HG02840 (cell line): ENCODE measurements at regions not wholly inside any gene's neighbourhood (a gene's known extent, or its start where the extent isn't known, plus 50 kb on each side); places are given as distances from the start of the nearest gene placed in this dataset.

ENCODE experiments used
- ATAC-seq: cut with Tn5 transposase; IDR thresholded peaks from one replicate; pipeline ENCODE4 v1.9.1; 2021; ENCODE audit warnings: mild to moderate bottlenecking, moderate library complexity, moderate number of reproducible peaks; ENCODE audit not compliant: unreplicated experiment, low FRiP score

- ATAC-seq = no peak
Observed at GRCh38 chr7:145016068-145016467, 180.2 kb upstream of the TPK1 start.

DNA sequence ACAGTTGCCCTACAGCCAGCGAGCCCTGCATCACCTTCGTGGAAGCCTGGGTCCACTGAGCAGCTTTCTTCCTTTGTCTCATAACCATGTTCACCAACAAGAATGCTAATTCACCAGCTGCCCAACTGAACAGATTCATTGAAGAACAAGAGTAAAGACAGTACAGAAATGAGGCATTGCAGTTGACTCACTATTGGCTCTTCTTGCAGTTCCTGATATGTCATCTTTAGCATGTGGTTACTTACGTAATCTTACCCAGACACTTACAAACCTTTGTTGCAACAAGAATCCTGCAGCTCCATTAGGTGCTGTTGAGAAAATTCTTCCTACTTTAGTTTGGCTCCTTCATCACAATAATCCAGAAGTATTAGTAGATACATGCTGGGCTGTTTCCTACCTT lies 174.0 kb upstream of the TPK1 start:
- ATAC-seq = no peak

GRCh38 chr7:145005601-145006000 lies 169.7 kb upstream of the TPK1 start:
- ATAC-seq = no peak

DNA sequence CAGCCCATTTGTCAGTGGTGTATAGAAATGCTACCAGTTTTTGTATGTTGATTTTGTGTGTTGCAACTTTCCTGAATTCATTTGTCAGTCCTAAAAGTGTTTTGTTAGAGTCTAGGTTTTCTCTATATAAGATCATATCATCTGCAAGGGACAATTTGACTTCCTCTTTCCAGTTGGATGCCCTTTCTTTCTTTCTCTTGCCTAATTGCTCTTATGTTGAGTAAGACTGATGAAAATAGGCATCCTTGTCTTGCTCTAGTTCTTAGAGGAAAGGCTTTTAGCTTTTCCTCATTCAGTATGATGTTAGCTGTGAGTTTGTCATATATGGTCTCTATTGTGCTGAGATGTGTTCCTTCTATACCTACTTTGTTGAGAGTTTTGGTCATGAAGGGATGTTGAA lies 161.7 kb upstream of the TPK1 start:
- ATAC-seq = no peak

- ATAC-seq = no peak
Observed at GRCh38 chr7:144995495-144995894, 159.6 kb upstream of the TPK1 start.

- no peak for ATAC-seq
Observed at GRCh38 chr7:144991041-144991440, 155.2 kb upstream of the TPK1 start.

DNA sequence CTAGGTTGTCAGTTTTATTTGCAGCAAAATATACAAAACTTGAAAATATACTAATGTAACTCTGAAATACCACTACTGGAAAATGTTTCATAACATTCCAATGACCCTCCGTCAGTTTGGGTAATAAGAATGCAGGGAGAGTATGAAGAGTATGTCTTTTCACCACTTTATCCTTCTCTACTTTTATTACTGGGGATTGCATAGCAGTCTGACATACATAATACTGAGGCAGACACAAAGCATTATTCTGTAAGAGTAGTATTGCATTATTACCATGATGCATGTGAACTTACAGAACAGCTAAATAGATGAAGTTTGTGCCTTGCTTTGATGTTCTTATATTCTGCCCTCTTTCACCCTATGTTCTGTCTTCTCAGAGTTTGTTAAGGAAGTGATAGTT lies 151.8 kb upstream of the TPK1 start:
- ATAC-seq = no peak

DNA sequence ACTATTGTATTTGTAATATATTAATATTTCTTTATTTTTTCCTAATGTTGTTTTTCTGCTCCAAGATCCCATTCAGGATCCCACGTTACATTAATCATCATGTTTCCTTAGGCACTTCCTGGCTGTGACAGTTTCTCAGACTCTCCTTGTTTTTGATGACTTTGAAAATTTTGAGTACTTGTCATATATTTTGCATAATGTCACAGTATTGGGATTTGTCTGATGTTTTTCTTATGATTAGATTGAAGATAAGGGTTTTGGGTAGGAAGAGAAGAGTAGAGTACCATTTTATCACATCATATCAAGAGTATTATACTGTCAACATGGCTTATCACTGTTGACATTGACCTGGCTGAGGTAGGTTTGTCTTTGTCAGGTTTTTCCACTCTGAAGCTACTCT lies 146.3 kb upstream of the TPK1 start:
- ATAC-seq = no peak

DNA sequence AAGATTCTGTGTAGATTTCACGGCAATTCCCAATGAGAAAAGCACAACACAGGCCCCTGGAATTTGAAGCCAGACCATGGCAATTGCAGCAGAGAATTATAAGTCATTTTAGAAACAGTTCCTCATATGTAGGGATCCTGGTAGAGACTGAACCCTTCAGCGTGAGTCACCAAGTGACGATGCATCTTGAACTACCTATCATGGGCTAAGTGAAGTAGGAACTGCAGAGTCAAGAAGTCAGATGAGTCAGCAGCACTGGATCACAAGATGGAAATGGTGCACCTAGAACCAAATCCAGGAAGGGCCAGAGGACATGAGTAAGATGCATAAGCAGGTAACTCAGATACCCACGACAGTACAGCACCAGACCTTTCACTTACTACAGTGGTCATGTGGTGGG lies 140.0 kb upstream of the TPK1 start:
- ATAC-seq = no peak

GRCh38 chr7:144969787-144970186 lies 133.9 kb upstream of the TPK1 start:
- ATAC-seq = no peak

DNA sequence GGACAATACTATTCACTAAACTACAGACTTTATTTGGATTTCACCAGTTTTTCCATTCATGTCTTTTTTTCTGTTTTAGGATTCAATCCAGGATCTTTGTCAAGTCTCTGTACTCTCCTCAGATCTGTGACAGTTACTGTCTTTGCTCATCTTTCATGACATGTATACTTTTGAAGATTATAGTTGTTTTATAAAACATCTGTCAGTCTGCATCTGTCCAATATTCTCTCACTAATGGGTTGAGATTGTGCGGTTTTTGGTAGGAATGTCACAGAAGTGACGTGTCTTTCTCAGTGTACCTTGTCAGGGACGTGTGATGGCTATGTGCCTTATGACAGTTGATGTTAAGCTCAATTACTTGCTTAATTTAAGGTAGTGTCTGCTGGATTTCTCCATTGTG lies 124.9 kb upstream of the TPK1 start:
- ATAC-seq = no peak

DNA sequence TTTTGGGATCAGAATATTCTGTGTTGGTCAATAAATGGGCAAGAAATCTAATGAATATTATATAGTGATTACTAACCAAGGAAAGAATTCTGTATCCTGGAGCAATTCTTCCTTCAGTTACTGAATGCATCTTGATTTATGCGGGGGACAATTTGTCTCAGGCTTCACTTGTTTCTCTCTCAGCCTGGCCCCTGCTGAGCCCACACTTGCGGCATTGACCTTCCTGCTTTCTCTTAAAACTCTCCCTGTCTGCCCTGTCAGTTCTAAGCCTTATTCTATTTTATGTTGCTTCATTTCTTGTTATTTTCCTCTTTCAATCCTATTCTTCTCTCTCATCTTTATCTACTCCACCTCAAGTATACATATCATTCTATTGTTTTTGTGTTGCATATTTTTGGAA lies 122.1 kb upstream of the TPK1 start:
- ATAC-seq = no peak

DNA sequence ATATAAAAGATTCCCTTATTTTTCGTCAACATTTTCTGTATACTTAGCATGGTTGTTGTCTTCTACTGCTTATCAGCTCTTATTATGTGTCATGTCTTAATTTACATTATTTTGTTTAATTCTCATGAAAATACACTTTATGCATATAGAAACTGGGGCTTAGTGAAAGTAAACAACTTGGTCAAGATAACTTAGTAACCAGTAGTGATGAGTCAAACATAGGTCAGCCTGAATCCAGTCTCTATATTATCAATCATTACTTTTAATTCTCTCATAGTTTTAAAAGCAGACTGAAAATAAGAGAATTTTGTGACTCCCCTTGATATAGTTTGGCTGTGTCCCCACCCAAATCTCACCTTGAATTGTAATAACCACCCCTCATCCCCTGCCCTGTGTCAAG lies 119.6 kb upstream of the TPK1 start:
- no peak for ATAC-seq

DNA sequence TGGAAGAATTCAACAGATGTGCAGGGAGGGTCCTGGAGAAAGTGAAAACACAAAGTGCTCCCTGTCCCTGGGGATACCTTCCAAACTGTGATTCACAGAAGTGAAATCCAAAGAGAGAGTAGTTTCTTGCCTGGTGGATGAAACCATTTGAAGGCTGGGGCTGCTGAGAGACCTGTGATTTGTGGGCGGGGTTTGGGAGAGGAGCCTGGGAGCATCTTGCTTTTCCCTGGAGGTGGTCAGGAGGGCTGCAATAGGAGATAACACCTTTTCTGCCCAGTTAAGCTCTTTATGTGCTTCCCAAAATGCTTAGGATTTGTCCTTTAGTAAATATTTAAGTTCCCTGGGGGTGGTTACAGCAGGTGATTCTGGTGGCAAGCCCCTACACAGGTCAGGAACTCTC lies 105.3 kb upstream of the TPK1 start:
- ATAC-seq = no peak

DNA sequence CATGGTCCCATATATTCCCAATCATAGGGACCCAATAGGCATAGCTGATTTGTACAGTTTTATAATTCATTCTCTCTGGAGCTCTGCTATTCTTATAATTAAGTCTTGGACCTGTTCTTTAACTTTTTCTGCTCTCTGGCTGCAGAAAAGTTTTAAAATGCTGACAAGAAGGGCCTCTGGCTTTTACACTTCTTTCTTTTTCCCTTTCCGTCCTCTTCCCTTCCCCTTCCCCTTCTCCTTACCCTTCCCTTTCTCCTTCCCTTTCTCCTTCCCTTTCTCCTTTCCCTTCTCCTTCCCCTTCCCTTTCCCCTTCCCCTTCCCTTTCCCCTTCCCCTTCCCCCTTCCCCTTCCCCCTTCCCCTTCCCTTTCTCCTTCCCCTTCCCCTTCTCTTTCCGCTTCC lies 101.3 kb upstream of the TPK1 start:
- ATAC-seq = no peak

DNA sequence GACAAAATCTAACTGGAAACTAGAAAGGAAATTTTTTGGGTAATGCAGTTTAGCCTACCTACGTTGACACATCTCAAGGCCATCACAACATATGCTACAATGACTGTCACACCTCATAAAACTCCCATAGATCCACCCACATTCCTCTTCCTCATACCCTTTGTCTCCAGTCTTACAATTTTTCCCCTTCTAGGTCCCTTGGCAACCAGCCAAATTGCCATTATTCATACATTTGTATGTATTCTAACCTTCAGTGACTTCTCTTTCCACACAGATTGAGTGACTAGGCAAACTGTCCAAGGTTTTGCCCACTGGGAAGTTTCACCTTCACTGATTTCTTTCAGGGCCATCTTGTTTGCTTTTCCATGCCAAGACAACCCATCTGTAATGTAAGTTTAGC lies 100.5 kb upstream of the TPK1 start:
- no peak for ATAC-seq

DNA sequence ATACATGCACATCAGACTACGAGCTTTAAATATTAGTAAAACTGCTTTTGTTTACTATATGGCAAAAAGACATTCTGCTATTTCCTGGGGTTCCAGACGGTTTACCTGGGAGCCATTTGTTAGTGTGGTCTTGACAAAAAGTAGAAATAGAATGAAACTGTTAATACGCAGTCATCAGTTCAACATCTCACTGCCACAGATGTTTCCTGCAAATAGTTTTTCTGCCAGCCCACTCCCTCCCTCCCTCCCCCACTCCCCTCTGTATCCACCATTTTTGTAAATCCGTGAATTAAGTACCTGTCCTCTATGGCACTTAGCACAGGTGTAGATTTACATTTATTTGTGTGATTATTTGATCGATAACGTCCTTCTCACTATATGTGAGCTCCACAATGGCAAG lies 74.6 kb upstream of the TPK1 start:
- no peak for ATAC-seq

- ATAC-seq = no peak
Observed at GRCh38 chr7:144908943-144909556, 73.2 kb upstream of the TPK1 start.

DNA sequence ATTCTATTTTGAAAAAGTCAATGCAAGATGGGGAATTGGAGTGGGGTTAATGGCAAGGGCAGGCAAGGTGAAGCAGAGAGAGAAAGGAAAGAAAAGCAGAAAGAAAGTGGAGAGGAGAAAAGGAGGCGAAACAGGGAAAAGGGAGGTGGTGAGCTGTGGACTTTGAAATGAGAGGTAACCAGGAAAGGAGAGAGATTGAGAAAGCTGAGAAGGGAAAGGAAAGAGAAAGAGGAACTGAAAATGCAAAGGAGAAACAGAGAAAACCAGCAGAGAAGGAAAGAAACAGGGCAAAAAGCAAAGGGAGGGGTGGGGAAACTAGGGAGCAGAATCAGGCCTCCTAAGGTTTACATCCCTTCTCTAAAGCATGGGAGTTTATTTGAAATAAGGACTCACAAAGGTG lies 72.5 kb upstream of the TPK1 start:
- no peak for ATAC-seq

DNA sequence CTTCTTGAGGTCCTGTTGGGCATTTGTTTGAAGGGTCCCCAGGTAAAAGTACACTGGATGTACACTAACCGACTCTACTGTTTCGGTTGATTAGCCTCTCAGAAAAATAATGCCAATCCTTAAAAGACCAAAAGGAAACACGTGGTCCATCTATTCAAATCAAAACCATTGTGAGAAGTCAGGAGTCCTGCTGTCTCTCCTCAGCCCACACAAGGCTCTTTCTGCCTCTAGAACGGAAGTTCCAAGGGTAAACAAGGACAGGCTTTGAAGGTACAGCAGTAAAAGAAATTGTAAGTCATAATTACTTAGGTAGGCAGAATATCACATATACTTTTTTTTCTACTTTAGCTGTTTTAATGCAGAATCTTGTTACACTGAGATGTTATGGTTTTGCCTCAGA lies 71.7 kb upstream of the TPK1 start:
- ATAC-seq = no peak

DNA sequence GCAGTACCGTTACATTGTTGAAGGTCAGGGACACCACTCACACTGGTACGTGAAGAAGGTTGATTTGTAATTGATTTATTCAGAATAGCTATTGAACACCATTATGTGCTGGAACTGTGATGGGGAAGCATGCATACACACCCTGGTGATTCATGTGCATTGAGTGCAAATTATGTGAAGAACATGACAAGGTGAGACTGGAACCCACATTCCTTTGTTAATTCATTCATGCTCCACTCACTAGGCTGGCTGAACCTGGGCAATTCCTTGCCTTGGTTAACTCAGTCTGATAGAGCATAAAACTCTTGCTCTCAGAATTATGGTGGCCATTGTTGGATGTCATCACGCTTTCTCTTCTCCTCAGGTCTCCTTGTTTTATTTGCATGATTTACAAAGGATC lies 67.3 kb upstream of the TPK1 start:
- ATAC-seq = no peak

GRCh38 chr7:144892761-144893160 lies 56.9 kb upstream of the TPK1 start:
- no peak for ATAC-seq
